K562 (cell line): ENCODE measurements at regions not wholly inside any gene's neighbourhood (a gene's known extent, or its start where the extent isn't known, plus 50 kb on each side); places are given as distances from the start of the nearest gene placed in this dataset.
A peak's percentile ranks its signal among the peaks of the same experiment; 100 is the strongest.

ENCODE experiments used
- ATAC-seq: fragments of 200-7000 bp; cut with Tn5 transposase; 3 replicates; pipeline ENCODE4 v1.9.1; 2020; ENCODE audit warnings: moderate library complexity
- BruUV-seq: library from RNA; stranded (reverse); fragments of 400-500 nt; replicated peaks from 2 replicates; lab custom pipeline; 2021; lab: Mats Ljungman, UMichigan
- CTCF ChIA-PET: fragments of 300-600 bp; formaldehyde crosslinking; extraction: SDS; loops from one replicate; lab custom pipeline; 2021; ENCODE audit warnings: low intra/inter-chr PET ratio; lab: Yijun Ruan, JAX
- POLR2A ChIA-PET: fragments of 300-600, 350-650 bp; sonication (Branson Sonifier 250); formaldehyde crosslinking; extraction: SDS; loops from one replicate; lab custom pipeline; 2021; ENCODE audit warnings: antibody characterized with exemption, inconsistent platforms; lab: Yijun Ruan, JAX
- DNase-seq, 4 experiments: peaks; one replicate each; pipeline versions ENCODE4 v3.0.0 to v3.0.0-alpha.2; 2011 to 2018; ENCODE audit warnings: low spot score in 3 of 4, mixed read lengths in 3 of 4; ENCODE audit errors: extremely low read depth in 1 of 4
- FAIRE-seq: peaks from 2 replicates; lab custom pipeline; 2011; peaks lifted over from hg19 to GRCh38; lab: Jason Lieb, UNC
- H2AFZ ChIP-seq: 2 replicates; pipeline ENCODE4 v1.6.0; 2011; ENCODE audit warnings: low read depth, low read length, control low read depth, inconsistent platforms
- H3K27ac ChIP-seq: fragments of 200-600 bp; 3 replicates; pipeline ENCODE4 v1.8.0; 2011; ENCODE audit warnings: low read depth, mild to moderate bottlenecking, control low read depth, inconsistent platforms, low read length, moderate library complexity, mixed read lengths; ENCODE audit errors: extremely low read depth
- H3K27me3 ChIP-seq, 2 experiments: fragments of 300-600 bp in 1 of 2; 2 replicates in 1 of 2; 3 replicates in 1 of 2; pipeline versions ENCODE4 v1.6.0 to v1.8.0; 2011; ENCODE audit warnings: inconsistent platforms in 2 of 2, low read length in 2 of 2, mild to moderate bottlenecking in 1 of 2, mixed read lengths in 1 of 2, moderate library complexity in 1 of 2; ENCODE audit not compliant: control insufficient read depth in 2 of 2, insufficient read depth in 2 of 2
- H3K36me3 ChIP-seq: fragments of 300-600 bp; 3 replicates; pipeline ENCODE4 v1.8.0; 2011; ENCODE audit warnings: mild to moderate bottlenecking, low read length, inconsistent platforms; ENCODE audit not compliant: control insufficient read depth, insufficient read depth
- H3K4me1 ChIP-seq, 2 experiments: fragments of 200-600 bp in 1 of 2; replicated peaks in 1 of 2; 2 replicates in 1 of 2; 3 replicates in 1 of 2; pipeline versions ENCODE4 v1.5.1 to v1.8.0; 2011; ENCODE audit warnings: inconsistent platforms in 2 of 2, low read length in 2 of 2, mild to moderate bottlenecking in 1 of 2, mixed read lengths in 1 of 2, moderate library complexity in 1 of 2; ENCODE audit not compliant: control insufficient read depth in 2 of 2, insufficient read depth in 2 of 2
- H3K4me2 ChIP-seq: 2 replicates; pipeline ENCODE4 v1.6.1; 2011; ENCODE audit warnings: low read length, control low read depth, inconsistent platforms, mixed read lengths; ENCODE audit not compliant: insufficient read depth
- H3K4me3 ChIP-seq: fragments of 200-600 bp; sonication (generic), shearing (Covaris generic); 2 replicates; pipeline ENCODE4 v1.5.1; 2016; ENCODE audit warnings: control low read depth, inconsistent platforms
- H3K79me2 ChIP-seq: fragments of 200-600 bp; 3 replicates; pipeline ENCODE4 v1.8.0; 2011; ENCODE audit warnings: low read length, inconsistent platforms; ENCODE audit not compliant: control insufficient read depth, insufficient read depth
- H3K9ac ChIP-seq, 2 experiments: 2 replicates each; pipeline versions ENCODE4 v1.6.0 to v1.6.1; 2011; ENCODE audit warnings: low read depth in 2 of 2, low read length in 2 of 2, control low read depth in 1 of 2, inconsistent platforms in 1 of 2, mild to moderate bottlenecking in 1 of 2, mixed read lengths in 1 of 2; ENCODE audit not compliant: insufficient read depth in 1 of 2
- H3K9me1 ChIP-seq: one replicate; pipeline ENCODE4 v1.6.0; 2011; ENCODE audit warnings: inconsistent platforms, mild to moderate bottlenecking, low read length, moderate library complexity; ENCODE audit not compliant: control insufficient read depth, insufficient read depth
- H3K9me3 ChIP-seq: replicated peaks from 2 replicates; pipeline ENCODE4 v1.5.1; 2011; ENCODE audit warnings: low read depth, low read length, inconsistent platforms; ENCODE audit not compliant: control insufficient read depth, insufficient read depth
- H4K20me1 ChIP-seq: replicated peaks from 2 replicates; pipeline ENCODE4 v1.6.1; 2011; ENCODE audit warnings: low read length, inconsistent platforms, mixed read lengths; ENCODE audit not compliant: control insufficient read depth, insufficient read depth
- COPS2 ChIP-seq: fragments of 450-650 bp; conservative IDR thresholded peaks from 2 replicates; pipeline ENCODE4 v1.6.1; 2016; ENCODE audit warnings: mild to moderate bottlenecking, moderate library complexity
- E2F3 ChIP-seq: fragments of 250-450 bp; sonication (Bioruptor Pico); IDR thresholded peaks from 2 replicates; pipeline ENCODE4 v1.4.0; 2020; ENCODE audit warnings: mild to moderate bottlenecking
- POU5F1 ChIP-seq: fragments of 150-350 bp; IDR thresholded peaks from 2 replicates; pipeline ENCODE4 v1.6.1; 2014; ENCODE audit warnings: borderline replicate concordance, low read length, low read depth, mild to moderate bottlenecking; ENCODE audit not compliant: partially characterized antibody
- RBM25 ChIP-seq: fragments of 200-400 bp; formaldehyde crosslinking; IDR thresholded peaks from 2 replicates; pipeline ENCODE4 v1.6.1; 2018; ENCODE audit warnings: low read length, low read depth, moderate library complexity; ENCODE audit not compliant: severe bottlenecking
- ZBTB17 ChIP-seq: fragments of 450-650 bp; formaldehyde crosslinking; IDR thresholded peaks from 2 replicates; pipeline ENCODE4 v1.4.0; 2020; ENCODE audit warnings: mild to moderate bottlenecking
- ZNF699 ChIP-seq: fragments of 250-450 bp; sonication (Bioruptor Pico); IDR thresholded peaks from 2 replicates; pipeline ENCODE4 v1.8.0; 2021; ENCODE audit warnings: mild to moderate bottlenecking, moderate library complexity; ENCODE audit not compliant: insufficient replicate concordance
- WGBS: fragments of 100-300 bp; shearing (Covaris generic); methylation state at CpG from one replicate; pipeline ENCODE4 v1.1.6; 2016; ENCODE audit warnings: low coverage, mixed read lengths; ENCODE audit not compliant: insufficient coverage; ENCODE audit errors: missing lambda C conversion rate; 5-methylcytosine and 5-hydroxymethylcytosine counted together
- in situ Hi-C: fragments of 300-500 bp; cut with MboI; formaldehyde crosslinking; loops from 4 replicates; pipeline ENCODE4 v1.15.0; 2018; ENCODE audit warnings: inconsistent platforms, mixed read lengths
- intact Hi-C: fragments of 100-400 bp; cut with micrococcal nuclease; formaldehyde crosslinking; loops from 2 replicates; pipeline ENCODE4 v1.14.2; 2022
- TF ChIP-seq, protein P1 (sequence below), 2 experiments: fragments of 450-650 bp; IDR thresholded peaks; 2 replicates each; pipeline ENCODE4 v1.6.1; 2016
- TF ChIP-seq, protein P2 (sequence below): fragments of 450-650 bp; IDR thresholded peaks from 2 replicates; pipeline ENCODE4 v1.6.1; 2016; ENCODE audit warnings: missing biosample characterization, missing genetic modification characterization

DNA sequence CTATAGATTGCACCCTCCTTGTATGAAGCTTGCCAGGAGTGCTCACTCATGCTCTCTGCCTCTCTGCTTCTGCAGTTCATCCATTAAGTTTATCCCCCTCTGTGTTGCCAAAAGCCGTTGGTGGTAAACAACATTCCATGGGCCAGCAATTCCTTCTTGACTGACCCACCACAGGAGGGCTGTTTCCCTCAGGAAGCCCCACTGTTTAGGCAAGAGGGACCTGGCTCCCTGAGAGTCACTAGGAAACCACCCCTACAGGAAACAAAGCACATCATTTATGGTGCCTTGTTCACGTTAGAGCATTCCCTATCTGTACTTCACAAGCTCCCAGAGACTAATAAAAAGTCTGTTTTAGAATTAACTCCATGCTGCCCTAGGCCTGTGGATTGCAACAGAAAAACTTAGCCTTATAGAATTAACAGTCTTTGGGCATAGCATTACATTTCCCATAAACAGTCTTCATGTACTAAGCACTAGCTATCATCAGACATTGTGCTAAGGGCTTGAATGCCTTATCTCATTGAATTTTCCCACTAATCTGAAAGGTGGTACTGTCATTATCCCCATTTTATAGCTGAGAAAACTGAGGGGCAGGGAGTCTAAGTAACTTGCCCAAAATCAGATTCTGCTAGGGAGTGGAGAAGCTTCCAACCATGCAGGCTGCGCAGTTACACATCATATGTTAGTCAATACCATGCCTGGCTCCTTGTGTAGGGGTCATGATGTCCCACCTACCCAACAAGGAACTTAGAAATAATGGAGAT lies 149.9 kb downstream of the SHQ1 start:
- Histone ChIP-seq H3K4me1 (no peaks in the 10 kb centered on the region; a peak in 1 of 5 replicates), H3K9me1 (no peaks in the 10 kb centered on the region), H3K36me3 (no peaks in the 10 kb centered on the region), H3K4me3 (no peak overlapping the region), H3K9ac (no peak overlapping the region), H3K9me3 (no peaks in the 10 kb centered on the region), H3K79me2 (no peaks in the 10 kb centered on the region), H3K27me3 (no peaks in the 10 kb centered on the region), H3K27ac (no peak overlapping the region), H3K4me2 (no peak overlapping the region), H4K20me1 (no peaks in the 10 kb centered on the region), H2AFZ (no peak overlapping the region)
- POLR2A ChIA-PET, result no interaction called here
- CTCF ChIA-PET, result no interaction called here
- no peak for TF ChIP-seq ZNF699 (CRISPR knock-in tag)
- TF ChIP-seq POU5F1, result no peak
- TF ChIP-seq RBM25, result peak; percentile 68
- FAIRE-seq, result no peak
- DNase-seq, result no peak
- in situ Hi-C loops, result no loop called here
- WGBS, result 0% methylated on average over 3 of the region's 3 CpGs
- no TSS peak for BruUV-seq
- intact Hi-C loops, result no loop called here
- no peak for ATAC-seq

DNA sequence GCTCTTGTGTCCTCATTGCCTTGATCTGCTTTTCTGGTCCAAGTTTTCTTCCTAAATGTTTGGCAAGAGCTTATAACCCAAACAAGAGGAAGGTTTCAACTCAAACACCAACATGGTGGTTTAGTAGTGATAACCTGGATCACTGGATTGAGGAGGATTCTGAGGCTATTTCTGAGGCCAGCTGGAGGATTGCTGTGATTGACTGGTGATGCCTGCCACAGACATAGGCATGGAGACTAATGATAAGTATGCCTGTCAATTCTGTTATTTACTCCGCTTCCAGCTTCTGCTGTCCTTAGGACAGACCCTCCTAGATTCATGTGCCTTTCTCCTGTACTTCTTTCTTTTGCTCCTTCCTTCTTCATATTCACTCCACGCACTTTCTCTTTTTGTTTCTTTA lies 150.5 kb downstream of the SHQ1 start:
- Histone ChIP-seq H4K20me1 (no peaks in the 10 kb centered on the region), H3K36me3 (no peaks in the 10 kb centered on the region), H3K27me3 (no peaks in the 10 kb centered on the region), H2AFZ (no peak overlapping the region), H3K79me2 (no peaks in the 10 kb centered on the region), H3K27ac (no peak overlapping the region), H3K9ac (no peak overlapping the region), H3K4me2 (no peak overlapping the region), H3K4me3 (no peak overlapping the region), H3K9me1 (no peaks in the 10 kb centered on the region), H3K9me3 (no peaks in the 10 kb centered on the region), H3K4me1 (no peaks in the 10 kb centered on the region; a peak in 1 of 5 replicates)
- in situ Hi-C loops, result no loop called here
- 18% methylated on average over 2 of the region's 2 CpGs for WGBS
- no peak for FAIRE-seq
- CTCF ChIA-PET, result no interaction called here
- POLR2A ChIA-PET, result interaction anchor here (0.7 kb wide), 1 partner anchor 286 kb away, joined by 3 read pairs; no protein-coding TSS in a partner anchor
- BruUV-seq, result no TSS peak
- ATAC-seq, result no peak
- DNase-seq, result no peak
- intact Hi-C loops, result no loop called here
- peak; percentile 62; the same call in 1 of the 2 replicates for TF ChIP-seq ZBTB17 (CRISPR knock-in tag)
- no peak for TF ChIP-seq RBM25
- TF ChIP-seq, protein P1, sequence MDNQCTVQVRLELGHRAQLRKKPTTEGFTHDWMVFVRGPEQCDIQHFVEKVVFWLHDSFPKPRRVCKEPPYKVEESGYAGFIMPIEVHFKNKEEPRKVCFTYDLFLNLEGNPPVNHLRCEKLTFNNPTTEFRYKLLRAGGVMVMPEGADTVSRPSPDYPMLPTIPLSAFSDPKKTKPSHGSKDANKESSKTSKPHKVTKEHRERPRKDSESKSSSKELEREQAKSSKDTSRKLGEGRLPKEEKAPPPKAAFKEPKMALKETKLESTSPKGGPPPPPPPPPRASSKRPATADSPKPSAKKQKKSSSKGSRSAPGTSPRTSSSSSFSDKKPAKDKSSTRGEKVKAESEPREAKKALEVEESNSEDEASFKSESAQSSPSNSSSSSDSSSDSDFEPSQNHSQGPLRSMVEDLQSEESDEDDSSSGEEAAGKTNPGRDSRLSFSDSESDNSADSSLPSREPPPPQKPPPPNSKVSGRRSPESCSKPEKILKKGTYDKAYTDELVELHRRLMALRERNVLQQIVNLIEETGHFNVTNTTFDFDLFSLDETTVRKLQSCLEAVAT (IDR thresholded peaks at IDR 0.05), result peak in 1 of 2 experiments; percentile 70; a peak in 1 of 4 replicates
- TF ChIP-seq COPS2, result no peak
- TF ChIP-seq E2F3, result no peak
- TF ChIP-seq, protein P2, sequence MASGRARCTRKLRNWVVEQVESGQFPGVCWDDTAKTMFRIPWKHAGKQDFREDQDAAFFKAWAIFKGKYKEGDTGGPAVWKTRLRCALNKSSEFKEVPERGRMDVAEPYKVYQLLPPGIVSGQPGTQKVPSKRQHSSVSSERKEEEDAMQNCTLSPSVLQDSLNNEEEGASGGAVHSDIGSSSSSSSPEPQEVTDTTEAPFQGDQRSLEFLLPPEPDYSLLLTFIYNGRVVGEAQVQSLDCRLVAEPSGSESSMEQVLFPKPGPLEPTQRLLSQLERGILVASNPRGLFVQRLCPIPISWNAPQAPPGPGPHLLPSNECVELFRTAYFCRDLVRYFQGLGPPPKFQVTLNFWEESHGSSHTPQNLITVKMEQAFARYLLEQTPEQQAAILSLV (tag), result no peak
